Right lung (tissue), 2 donors: ENCODE measurements at regions not wholly inside any gene's neighbourhood (a gene's known extent, or its start where the extent isn't known, plus 50 kb on each side); places are given as distances from the start of the nearest gene placed in this dataset.
"Not testable (repeated sequence)": the region's sequence is repeated elsewhere in the genome, so short reads cannot be mapped to it uniquely, and the experiment has no call there.

Source experiments
- DNase-seq, 2 donors: peaks; one replicate each; pipeline ENCODE4 v3.0.0-alpha.2; 2013

DNA sequence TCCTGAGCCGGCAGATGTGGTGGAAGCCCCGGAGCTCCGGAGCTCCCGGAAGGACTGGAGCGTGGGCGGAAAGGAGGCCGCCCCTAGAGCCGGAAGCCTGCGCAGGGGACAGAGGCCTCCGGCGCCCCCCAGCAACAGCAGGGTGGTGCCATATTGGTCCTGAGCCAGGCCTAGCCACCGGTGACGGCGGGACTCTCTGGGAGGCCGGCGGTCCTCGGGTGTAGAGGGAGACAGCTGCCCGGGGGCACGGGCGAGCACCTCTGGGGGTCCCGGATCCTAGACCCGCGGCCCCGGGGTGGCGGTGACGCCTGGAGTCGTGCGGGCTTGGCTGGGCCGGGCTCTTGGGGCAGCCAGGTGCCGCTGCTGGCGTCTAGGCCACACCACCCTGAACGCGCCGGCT is 1472.2 kb downstream of the FOXD4L5 start:
- DNase-seq = not testable (repeated sequence)

DNA sequence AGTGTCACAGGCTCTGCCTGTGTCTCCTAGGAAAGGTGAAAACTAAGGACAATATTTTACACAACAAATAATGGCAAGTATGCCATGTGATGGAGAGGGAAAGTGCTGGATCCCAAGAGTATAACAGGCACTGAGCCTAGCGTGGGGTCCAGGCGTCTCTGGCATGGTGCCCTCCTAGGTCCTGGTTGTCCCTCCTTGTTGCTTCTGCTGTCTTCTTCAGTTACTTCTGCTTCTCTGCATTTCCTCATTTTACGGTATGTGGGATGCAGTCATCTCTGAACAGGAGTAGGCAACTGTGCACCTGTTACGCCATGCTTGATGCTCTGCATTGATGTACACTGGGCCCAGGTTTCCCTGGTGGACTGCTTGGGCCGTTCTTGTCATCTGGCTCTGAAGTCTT is 1480.8 kb downstream of the FOXD4L5 start:
- not testable (repeated sequence) for DNase-seq

DNA sequence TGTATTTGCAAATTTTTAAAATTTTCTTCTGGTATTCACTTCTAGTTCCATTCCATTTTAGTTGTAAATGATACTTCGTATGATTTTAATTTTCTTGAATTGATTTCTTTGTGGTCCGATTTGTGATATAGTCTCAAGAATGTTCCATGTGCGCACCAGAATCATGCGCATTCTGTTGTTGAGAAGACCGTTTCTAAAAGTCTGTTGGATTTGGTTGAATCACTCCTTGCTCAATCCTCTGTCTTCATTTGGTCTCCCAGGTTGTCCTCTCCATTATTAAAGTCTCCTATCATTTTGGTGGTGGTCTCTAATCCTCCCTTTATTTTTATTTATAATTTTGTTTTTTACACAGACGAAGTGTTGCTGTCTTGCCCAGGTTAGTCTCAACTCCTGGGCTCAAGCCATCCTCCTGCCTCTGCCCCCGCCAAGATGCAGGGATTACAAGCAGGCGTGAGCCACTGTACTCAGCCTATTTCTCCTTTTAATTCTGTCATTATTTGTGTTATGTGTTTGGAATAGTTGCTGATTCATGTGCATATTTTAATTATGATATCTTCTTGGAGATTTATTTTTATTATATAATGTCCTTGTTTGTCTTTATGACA is 1490.8 kb downstream of the FOXD4L5 start:
- not testable (repeated sequence) for DNase-seq

DNA sequence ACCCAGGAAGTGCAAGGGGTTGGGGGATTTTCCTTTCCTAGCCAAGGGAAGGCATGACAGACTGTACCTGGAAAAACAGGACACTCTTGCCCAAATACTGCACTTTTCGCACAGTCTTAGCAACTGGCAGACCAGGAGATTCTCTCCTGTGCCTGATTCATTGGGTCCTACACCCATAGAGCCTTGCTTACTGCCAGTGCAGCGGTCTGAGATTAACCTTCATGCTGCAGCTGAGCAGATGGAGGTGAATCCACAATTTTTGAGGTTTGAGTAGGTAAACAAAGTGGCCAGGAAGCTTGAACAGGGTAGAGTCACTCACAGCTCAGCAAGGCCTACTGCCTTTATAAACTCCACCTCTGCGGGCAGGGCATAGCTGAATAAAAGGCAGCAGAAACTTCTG is 1497.6 kb downstream of the FOXD4L5 start:
- DNase-seq = not testable (repeated sequence)

DNA sequence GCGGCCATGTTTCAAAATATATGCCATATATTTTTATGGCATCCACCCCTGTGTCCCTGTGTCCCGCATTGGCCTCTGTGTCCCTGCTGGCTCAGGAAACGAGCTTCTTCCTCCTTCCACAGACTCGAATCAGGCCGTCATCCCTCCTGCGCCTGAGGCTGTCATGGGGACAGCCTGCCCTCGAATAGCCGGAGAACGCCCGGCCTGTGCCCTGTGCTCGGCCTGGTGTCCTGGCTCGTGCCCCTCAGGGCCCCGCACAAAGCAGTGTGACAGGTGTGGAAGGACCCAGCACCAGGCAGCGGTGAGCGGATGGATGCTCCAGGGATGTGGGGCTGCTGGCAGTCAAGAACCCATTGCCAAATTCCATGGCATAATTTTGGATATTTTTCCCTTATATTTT is 1500.0 kb downstream of the FOXD4L5 start:
- DNase-seq = not testable (repeated sequence)

DNA sequence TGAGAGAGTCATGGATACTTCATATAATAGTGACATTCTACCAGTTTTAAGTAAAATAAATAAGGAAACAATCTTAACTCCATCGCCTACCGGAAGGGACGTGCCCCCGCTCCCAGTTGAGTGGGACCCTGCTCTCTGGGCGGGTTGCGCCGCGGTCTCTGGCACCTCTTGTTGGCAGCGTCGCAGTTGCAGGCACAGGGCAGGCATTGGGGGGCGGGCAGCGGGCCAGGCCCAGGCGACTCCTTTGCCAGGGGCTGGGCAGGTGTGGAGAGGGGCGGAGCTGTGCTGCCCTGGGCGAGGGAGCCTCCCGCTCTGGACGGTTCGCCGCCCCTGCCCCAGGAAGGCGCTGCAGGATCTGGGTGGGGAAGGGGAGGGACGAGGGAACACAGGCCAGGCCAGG is 1500.6 kb downstream of the FOXD4L5 start:
- not testable (repeated sequence) for DNase-seq

DNA sequence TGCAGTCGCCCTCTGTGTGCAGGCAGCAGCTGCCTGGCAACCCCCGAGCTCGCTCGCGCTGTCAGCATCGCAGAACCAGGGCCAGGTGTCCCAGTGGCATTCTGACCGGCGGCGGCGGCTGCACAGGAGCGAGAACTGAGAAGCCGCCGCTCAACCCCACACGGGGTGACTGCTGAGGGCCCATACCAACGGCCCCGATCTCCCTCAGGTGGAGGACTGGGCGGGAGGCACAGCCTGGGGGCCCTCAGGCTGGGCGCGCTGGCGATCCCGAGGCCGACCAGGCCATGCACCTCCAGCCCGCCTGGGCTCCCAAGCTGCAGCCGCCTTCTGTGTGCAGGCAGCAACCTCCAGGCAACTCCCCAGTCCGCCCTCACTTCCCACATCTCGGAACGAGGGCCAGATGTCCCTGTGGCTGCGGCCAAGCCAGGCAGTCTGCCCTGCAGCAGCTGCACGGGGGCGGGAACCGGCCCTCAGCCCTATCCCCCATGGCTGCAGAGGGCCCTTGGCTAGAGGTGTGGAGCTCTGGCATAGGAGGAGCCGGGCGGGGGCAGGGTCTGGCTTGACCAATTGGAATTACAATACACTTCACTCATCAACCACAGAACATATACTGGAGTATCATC is 1503.1 kb downstream of the FOXD4L5 start:
- not testable (repeated sequence) for DNase-seq

DNA sequence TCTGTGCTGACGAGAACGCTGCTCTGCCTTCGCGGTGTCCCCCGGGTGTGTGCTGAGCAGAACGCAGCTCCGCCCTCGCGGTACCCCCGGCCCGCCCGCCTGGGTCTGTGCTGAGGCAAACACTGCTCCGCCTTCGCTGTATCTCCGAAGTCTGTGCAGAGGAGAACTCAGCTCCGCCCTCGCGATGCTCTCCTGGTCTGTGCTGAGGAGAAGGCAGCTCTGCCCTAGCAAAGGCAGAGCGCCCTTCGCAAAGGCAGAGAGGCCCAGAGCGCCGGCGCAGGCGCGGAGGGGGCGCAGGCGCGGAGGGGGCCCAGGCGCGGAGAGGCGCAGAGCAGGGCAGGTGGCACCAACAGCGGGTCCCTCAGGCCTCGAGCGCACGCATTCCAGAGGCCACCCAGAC is 1503.6 kb downstream of the FOXD4L5 start:
- DNase-seq = not testable (repeated sequence)

DNA sequence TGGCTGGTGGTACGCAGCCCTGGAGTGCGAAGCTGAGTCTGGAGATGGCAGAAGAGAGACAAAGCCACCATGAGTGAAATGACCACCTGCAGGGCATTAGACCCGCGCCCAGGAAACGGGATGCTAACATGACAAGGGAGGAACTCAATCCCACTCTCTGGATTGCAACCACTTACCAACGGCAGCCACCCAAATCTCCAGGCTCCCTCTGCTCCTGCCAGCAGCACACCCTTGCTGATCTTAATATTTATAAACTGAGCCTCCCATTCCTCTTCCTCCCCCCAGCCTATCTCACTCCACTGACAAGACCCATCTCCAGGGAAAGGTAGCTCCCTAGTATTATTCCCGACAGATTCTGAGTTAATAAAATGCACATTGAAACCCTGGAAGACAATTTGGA is 1508.8 kb downstream of the FOXD4L5 start:
- not testable (repeated sequence) for DNase-seq

DNA sequence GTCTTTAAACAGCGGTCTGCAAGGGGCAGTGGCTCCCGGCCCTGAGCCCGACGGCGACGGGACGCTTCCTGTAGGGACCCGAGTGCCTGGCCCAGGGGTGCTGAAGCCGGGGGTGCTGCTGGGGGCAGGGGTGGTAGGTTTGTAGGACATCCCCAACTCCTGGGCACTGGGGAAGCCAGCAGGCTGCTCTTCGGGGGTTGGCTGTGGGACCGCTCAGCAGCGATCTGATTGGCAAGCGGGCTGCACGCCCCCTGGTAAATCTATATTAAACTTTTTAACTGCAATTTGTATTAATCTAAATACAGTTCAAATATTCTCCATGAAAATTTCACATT is 1510.0 kb downstream of the FOXD4L5 start:
- DNase-seq = not testable (repeated sequence)

DNA sequence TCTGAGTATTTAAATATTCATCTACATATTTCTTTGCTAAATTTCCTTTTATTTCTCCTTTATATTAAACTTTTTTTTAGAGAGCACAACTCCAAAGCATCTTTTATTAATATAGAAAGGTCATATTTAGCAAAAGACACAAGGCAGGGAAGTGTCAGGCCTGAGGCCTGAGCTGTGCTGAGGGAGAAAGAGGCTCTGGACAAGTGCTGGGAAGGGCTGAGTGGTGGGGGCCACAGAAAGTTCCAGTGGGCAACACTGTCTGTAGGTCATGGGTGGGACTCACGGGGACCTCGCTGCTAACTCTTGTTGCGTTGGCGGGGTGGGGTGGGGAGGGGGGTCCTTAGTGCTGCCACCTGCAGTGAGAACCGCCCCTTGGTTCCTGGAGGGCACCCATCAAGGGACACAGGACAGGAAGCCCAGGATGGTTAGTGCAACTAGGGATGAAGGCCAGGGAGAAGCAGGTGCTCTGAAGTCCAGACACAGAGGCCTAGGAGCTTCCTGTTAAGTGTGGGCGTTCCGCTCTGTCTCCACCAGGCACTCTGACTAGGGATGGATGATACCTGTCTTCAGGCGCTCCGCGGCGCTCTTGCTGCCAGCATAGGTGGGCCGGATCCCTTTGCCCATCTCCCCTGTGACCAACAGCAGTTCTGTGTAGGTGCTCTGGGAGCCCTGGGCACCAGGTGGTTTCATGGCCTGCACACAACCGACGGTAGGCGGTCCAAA is 1510.5 kb downstream of the FOXD4L5 start:
- DNase-seq = not testable (repeated sequence)

DNA sequence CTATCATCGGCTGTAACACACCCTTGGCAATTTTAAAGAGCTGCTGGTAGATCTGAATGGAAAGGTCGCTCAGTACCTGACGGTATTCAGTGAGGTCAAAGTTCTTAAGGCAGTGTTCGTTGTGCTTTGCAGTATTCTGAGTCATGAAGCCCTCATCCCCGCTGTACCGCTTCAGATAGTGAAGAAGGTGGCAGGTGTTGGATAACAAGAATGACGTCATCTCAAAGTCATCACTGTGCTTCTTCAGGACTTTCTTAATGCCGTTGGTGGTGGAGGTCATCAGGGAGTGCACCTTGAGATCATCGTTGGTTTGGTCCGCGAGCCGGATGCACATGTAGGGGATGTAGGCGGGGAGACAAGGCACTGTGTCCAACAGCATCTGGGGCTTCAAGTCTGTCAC is 1522.8 kb downstream of the FOXD4L5 start:
- DNase-seq = not testable (repeated sequence)

DNA sequence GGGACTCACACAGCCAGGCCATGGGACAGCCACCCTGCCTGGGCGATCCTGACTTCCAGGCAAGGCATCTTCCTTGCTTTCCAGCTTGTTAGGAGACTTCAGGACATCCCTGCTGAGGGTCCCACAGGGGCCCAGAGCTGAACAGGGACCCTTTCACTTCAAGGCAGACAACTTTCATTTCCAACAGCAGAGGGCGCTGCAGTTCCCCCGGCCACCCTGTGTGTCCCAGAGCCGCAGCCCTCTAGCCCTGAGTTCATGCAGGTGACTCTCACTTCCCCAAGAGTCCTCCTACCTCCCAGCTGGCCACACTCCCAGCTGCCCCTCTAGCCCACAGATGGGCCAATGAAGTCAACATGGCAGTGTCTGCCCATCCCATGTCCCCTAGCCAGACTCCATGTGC is 1556.0 kb downstream of the FOXD4L5 start:
- not testable (repeated sequence) for DNase-seq

DNA sequence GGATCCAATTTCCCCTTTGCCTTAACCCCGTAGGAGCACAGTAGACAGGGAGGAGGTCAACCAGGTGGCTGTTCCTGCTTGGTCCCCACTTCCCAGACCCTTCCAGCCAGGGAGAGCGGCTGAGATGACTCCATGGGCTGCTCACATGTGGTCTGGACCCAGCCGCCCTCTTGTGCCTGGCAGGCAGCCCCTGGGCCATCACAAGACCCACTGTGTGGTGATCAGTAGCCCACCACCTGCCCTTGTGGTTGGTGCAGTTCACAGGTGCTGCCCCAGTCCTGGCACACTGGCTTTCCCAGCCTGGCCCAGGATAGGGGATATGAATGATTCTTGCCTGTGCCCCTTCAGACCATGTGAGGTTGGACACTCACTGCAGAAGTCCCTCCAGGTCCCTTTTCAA is 1556.7 kb downstream of the FOXD4L5 start:
- DNase-seq = no peak

DNA sequence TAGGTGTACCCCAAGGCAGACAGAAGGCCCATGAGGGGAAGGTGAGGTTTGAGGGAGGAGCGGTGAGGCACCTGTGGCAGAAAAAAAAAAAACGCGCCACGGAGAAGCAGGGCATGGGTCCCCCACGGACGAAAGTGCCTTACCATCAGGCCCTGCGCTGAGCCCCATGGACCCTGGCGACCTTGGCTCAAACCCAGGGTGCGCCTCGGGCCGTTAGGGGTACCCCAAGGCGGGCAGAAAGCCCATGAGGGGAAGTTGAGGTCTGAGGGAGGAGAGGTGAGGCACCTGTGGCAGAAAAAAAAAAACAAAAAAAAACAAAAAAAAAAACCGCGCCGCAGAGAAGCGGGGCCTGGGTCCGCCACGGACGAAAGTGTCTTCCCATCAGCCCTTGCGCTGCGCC is 1576.7 kb downstream of the FOXD4L5 start:
- not testable (repeated sequence) for DNase-seq

DNA sequence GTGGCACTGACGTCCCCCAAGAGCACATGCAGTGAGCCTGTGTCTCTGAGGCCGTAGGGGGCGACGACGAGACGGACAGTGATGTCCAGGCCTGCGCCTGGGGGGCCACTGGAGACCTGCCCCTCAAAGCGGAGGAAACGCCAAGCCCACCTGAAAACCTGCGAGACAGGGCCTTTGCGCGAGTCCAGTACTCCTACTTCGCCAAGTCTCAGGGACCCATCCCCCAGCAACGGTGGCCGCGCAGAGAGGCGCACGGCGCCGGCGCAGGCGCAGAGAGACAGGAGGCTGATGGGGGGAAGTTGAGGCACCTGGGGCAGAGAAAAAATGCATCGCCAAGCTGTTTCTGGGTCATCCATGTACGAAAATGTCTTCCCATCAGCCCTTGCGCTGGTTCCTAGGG is 1580.6 kb downstream of the FOXD4L5 start:
- DNase-seq = not testable (repeated sequence)

DNA sequence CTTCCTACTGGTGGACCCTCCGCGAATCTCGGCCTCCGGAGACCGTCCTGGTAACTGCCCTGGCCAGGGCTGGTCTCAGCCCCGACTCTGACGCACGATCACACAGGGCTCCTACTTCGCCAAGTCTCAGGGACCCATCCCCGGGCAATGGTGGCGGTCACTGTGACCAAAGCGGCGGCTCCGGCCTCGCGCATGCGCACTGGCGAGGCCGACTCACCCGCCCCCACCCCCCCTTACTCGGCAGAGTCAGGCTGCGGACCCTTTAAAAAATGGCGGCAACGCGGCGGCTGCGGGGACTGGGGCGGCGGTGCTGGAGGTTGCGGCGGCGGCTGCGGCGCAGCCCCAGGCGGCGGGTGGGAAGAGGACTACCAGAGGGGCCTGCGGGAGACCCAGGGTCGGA is 1581.3 kb downstream of the FOXD4L5 start:
- DNase-seq = peak in 1 of 2 donors; percentile 46

DNA sequence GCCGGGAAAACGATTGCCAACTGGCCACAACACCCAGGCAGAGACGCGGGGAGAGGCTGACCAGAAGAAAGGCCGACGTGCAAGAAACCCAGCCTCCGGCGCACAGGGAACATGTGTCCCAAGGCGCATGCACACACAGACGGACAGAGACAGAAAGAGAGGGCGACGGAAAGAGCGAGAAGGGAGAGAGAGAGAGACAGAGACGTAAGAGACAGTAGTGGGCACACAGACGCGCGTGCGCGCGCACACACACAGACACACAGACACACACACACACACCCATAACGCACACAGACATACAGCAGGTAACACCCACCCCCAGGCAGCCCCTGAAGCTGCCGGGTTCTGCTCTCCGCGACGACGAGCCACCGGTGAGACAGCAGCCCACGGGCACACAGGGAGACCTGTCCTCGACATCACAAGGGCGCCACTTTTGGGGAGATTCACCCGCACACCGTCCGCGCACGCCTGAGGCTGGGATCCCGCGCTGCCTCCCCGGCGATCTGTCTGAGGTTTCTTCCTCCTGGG is 1581.8 kb downstream of the FOXD4L5 start:
- DNase-seq = not testable (repeated sequence)
